HG03378 (cell line): ENCODE measurements at regions not wholly inside any gene's neighbourhood (a gene's known extent, or its start where the extent isn't known, plus 50 kb on each side); places are given as distances from the start of the nearest gene placed in this dataset.
"Not testable (repeated sequence)": the region's sequence is repeated elsewhere in the genome, so short reads cannot be mapped to it uniquely, and the experiment has no call there.

ENCODE experiments used
- ATAC-seq: cut with Tn5 transposase; IDR thresholded peaks from one replicate; pipeline ENCODE4 v1.9.1; 2021; ENCODE audit warnings: mild to moderate bottlenecking, moderate library complexity; ENCODE audit not compliant: unreplicated experiment

DNA sequence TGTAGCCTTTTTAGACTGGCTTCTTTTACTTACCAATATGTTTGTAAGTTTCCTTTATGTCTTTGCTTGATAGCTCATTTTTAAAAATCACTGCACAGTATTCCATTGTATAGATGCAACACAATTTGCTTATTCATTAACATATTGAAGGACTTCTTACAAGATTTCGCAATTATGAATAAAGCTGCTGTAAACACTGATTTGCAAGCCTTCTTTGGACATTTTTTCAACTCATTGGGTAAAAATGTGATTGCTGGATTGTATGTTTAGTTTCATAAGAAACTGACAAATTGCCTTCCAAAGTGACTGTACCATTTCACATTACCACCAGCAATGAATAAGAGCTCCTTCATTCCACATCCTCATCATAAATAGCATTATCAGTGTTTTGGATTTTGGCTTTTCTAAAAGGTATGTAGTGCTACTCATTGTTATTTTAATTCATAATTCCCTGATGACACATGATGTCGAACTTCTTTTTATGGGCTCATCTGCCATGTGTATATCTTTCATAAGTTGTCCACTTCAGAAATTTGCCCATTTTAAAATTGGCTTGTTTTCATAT, 80.7 kb downstream of the TFAP2B start:
- ATAC-seq = no peak

DNA sequence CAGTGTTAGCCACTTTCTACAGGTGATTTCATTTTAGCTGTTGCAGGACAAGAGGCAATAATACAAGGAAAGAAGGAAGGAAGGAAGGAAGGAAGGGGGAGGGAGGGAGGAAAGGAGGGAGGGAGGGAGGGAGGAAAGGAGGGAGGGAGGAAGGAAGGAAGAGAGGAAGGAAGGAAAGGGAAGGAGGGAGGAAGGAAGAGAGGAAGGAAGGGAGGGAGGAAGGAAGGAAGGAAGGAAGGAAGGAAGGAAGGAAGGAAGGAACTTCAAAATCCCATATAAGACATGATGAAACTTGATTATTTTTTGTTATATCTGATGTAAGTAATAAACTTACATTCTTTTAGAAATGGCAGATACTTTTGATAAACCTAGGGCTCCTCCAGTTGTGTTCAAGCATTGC, 83.6 kb downstream of the TFAP2B start:
- ATAC-seq = no peak

- ATAC-seq = no peak
Observed at GRCh38 chr6:50905297-50905696, 86.6 kb downstream of the TFAP2B start.

- no peak for ATAC-seq
Observed at GRCh38 chr6:50907565-50907964, 88.9 kb downstream of the TFAP2B start.

DNA sequence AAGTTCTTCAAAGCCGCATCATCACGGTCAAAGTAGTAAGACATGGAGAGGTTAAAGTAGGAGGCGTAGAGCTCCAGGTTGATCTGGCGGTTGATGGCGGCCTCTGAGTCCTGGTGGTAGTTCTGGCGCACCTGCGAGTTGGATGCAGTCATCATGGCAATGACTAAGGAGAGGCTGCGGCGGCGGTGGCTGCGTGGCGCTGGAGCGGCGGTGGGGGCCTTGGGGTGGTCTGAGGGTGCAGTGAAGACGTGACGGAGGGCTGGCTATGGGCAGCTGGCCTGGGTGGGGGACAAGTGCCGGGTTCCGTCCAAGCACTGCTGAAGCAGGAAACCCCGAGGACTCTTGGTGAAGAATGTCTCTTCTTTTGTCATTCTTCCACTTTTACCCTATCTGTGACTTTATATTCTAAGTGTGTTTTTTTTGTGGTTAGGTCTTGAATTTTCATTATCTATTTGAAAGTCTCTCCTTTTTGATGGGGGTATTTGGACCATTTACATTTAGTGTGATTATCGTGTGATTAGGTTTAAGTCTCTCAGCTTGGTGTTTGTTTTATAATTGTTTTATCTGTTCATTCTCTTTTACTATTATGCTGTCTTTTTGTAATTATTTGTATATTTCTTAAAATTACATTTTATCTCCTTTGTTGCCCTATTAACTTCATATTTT, 94.6 kb downstream of the TFAP2B start:
- no peak for ATAC-seq

GRCh38 chr6:50921378-50921777, 102.7 kb downstream of the TFAP2B start:
- ATAC-seq = not testable (repeated sequence)

GRCh38 chr6:50921968-50922367, 103.3 kb downstream of the TFAP2B start:
- ATAC-seq = no peak

DNA sequence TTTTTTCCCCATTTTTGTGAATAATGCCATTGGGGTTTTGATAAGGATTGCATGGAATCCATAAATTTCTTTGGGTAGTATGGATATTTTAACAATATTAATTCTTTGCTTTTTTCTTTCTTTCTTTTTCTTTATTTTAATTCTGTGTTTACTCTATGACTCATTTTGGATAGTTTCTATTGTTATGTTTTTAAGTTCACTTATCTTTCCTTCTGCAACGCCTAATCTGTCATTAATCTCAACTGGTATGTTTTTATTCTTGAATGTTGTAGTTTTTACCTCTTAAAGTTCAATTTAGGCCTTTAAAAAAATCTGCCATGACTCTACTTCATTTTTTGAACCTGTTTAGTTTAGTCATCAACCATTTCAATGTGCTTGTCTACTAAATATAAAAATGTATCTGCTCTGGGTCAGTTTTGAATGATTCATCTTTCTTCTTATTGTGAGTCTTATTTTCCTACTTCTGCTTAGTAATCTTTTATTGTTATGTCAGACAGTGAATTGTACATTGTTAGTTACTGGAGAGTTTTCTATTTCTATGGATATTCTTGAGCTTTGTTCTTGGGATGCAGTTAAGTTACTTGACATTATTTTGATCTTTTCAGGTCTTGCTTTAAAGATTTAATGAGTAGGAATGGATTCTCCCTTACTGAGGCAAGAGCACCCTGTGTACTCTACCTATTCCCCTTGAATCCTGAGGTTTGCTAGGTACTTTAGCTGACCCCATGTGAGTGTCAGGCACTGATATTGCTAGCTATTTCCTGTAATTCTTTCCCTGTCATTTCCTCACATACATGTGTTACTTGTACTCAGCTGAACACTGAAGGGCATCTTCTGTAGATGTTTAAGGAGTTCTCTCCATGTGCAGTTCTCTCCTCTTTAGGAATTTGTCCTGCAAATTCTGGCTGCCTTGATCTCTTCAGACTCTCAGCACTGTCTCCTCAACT, 104.2 kb downstream of the TFAP2B start:
- no peak for ATAC-seq

GRCh38 chr6:50924758-50925157, 106.1 kb downstream of the TFAP2B start:
- ATAC-seq = no peak

- ATAC-seq = no peak
Observed at GRCh38 chr6:50925548-50925947, 106.9 kb downstream of the TFAP2B start.

GRCh38 chr6:50925981-50926380, 107.3 kb downstream of the TFAP2B start:
- no peak for ATAC-seq

DNA sequence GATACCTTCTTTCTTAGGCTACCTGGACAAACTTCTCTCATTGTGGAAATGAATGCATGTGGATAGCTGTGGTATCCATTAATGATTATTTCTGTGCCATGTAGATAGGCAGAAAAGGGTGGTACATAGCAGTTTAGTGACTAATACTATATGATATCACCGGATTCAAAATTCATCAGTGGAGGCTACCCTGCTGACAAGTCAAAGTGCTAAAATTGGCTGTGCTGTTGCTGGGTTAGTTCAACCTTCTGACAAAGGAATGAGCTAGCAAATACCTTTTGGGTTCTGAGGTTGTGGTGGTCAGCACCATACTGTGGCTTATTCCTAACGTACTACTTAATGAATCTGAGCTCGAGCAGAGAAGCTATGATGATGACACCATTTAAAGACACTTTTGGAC, 109.1 kb downstream of the TFAP2B start:
- no peak for ATAC-seq

DNA sequence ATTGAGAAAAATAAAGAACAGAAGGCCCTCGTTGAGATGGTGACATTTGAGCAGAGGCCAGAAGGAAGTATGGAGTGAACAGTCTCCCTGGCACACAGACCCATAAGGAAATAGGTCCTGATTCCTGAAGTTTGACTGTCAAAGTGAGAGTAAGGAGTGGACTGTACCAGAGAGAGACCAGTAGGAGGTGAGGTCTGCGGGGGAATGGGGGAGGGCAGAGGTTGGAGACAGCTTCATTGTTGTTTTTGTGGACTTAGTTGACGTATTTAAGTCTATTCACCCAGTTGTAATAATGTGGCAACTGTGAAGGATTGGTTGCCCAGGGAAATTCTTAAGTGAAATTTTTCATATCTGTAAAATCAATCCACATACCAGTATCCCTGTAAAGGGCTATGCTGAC, 110.7 kb downstream of the TFAP2B start:
- ATAC-seq = no peak

- ATAC-seq = no peak
Observed at GRCh38 chr6:50935442-50935841, 116.8 kb downstream of the TFAP2B start.

DNA sequence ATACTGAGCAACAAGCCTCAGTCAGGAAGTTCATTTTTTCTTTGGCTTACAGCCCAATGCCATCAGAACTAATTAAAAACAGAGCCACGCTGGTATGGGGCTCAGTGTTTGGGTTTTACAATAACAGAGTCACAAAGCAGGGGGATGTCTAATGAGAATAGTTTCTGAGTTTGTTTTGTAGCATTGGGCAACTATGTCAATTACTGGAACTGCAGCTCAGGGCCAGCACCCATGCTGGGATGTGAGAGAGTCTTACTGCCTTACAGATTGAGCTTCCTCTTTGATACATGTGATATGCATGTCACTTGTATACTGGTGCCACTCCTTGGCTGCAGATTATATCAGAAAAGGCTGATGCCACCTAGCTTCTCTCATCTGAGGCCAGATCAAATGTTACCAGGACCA, 117.6 kb downstream of the TFAP2B start:
- no peak for ATAC-seq

- no peak for ATAC-seq
Observed at GRCh38 chr6:50939931-50940330, 121.3 kb downstream of the TFAP2B start.

DNA sequence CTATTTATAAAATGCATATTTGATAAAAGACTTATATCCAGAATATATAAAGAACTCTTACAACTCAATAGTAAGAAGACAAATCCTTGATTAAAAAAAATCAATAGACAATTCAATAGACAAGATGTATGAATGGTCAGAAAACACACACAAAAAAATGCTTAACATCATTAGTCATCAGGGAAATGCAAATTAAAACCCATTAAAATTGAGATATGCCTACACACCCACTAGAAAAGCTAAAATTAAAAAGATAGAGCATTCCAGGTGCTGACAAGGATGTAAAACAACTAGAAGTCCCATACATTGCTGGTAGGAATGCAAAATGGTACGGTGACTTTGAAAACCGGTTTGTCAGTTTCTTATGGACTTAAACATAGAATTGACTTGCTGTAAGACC, 127.1 kb downstream of the TFAP2B start:
- ATAC-seq = no peak

- ATAC-seq = no peak
Observed at GRCh38 chr6:50952092-50952907, 133.6 kb downstream of the TFAP2B start.

DNA sequence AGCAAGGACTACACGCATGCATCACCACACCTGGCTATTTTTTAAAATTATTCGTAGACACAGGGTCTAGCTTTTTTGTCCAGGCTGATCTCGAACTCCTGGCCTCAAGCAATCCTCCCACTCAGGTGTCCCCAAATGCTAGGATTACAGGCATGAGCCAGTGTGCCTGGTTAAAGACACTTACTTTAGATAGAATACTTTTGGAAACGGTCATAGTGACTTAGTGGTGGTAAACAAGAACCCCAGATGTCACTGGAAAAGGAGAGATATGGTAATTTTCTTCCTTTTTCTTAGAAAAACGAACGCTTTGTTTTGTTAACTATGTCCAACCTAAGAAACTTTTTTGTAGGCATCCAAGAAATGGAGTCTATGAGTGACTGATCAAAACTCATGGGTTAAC, 137.3 kb downstream of the TFAP2B start:
- ATAC-seq = no peak

DNA sequence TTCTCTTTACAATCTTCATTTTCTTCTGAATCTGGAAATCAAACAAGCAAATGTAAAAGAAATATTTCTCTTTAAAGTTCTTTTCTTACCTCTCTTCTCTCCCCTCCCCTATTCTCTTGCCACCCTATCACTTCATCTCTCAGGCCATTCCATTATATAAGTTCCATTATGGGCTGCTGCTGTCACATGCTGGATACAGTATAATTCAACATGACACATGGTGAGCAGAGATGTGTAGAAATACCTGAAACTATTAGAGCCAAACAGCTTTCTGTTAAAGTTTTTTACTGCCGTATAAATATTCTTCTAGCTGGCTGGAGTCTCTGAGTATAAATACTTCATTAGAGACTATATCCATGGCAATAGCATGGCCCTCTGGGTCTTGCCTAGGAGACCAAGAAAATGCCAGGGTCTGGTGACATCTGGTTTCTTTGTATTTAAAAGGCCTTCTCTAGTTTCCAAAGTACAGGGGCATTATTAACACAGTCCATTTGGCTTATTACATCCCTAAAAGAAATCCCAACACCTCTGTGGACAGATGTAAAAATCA, 139.6 kb downstream of the TFAP2B start:
- no peak for ATAC-seq
